GM13976 (cell line): ENCODE measurements at regions not wholly inside any gene's neighbourhood (a gene's known extent, or its start where the extent isn't known, plus 50 kb on each side); places are given as distances from the start of the nearest gene placed in this dataset.

ENCODE experiments used
- DNase-seq: peaks from one replicate; pipeline ENCODE4 v3.0.0; 2012; ENCODE audit warnings: low spot score
- CTCF ChIP-seq: IDR thresholded peaks from 2 replicates; pipeline ENCODE4 v1.5.1; 2012; ENCODE audit warnings: borderline replicate concordance, mild to moderate bottlenecking; ENCODE audit not compliant: insufficient read depth; ENCODE audit errors: extremely low read depth, missing control alignments, control extremely low read depth
- in situ Hi-C: fragments of 300-500 bp; cut with MboI; formaldehyde crosslinking; loops from one replicate; pipeline ENCODE4 v1.12.0; 2022; ENCODE audit warnings: low sequenced_read_pairs, mixed read lengths, inconsistent platforms; ENCODE audit not compliant: unreplicated experiment

DNA sequence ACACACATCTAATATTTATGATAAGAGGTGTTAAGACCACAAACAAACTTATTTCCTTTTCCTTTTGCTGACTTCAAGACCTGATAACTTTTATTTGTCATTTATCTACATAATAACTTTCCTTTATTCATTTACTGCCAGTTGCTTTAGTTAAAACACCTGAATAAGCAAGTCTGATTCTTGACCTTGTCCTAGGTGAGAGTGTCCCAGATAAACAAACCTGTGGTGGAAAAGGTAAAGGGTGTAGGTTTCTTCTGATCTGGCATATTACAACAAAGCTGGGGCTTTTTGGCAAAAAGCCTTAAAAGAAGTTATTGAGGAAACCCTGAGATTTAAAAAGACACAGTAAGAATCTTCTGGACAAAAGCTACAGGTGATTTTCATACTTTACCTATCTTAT, 191.5 kb downstream of the ZBBX start:
- no peak for DNase-seq
- no peak for TF ChIP-seq CTCF
- in situ Hi-C loops, result no loop called here

DNA sequence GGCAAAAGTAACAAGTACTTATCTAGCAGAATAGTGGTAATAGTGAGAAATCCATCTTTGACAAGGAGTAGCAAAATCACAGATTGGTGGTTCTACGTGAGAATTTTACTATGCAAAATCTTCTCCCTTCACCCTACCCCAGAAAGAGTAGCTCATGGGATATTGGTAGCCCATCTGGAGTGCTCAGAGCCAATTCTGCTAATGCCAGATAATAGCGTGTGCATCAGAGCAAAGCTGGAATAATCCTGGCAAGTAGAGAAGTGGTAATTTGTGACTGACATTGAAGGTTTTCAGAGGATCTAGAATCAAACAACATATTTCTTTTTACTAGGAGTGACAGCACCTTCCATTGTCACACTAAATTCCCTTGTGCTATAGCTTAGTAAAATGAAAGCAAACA, 192.9 kb downstream of the ZBBX start:
- DNase-seq, result no peak
- no peak for TF ChIP-seq CTCF
- in situ Hi-C loops, result no loop called here

DNA sequence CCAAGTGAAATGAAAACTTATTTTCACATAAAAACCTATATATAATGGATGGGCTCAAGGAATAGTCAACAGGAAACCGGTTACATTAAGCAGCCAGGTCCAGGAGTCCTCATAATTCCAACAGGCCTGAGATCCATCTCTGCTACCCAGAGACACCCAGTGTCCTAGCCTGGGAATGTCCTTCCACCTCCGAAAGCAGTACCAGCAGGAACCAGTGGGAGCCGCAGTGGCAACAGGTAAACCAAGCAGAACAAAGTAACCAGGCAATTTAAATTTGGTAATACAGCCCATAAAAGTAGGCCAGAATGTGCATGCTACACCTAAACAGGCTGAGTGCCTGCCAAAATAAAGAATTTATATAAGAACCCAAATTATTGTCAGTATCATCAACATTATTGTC, 195.6 kb downstream of the ZBBX start:
- no peak for TF ChIP-seq CTCF
- in situ Hi-C loops, result no loop called here
- no peak for DNase-seq

DNA sequence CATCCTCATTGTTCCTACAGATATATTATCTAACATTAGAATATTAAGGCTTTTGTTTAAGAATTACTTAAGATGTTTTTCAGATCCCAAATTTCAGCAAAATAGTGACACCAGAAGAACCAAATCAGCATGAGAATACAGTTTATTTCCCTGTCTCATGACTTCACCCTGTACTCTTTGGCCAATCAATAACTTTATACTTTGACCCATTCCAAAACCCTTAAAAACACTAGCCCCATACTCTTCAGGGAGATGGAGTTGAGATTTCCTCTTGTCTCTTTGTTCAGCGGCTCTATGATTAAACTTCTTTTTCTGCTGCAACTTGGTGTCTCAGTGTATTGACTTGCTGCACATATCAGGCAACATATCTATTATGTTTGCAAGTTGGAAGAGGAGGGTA, 207.7 kb downstream of the ZBBX start:
- no peak for TF ChIP-seq CTCF
- in situ Hi-C loops, result no loop called here
- DNase-seq, result no peak

DNA sequence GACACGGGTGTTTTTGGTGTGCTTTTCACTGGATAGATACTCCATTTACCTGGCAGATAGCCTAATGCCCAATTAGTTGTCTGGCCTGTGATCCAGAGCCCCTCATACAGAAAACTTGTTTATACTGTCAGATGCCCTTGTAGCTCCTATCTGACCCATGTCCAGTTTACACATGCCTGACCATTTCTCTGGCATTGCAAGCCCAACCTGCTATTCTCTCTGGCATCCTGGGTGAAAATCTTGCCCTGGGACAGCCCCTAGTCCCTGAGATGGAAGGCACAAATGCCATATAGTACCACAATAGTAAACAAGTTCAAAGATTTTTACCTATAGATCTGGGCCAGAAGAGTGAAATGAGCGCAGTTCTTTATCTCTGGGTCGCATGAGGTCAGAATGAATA, 212.6 kb downstream of the ZBBX start:
- in situ Hi-C loops, result no loop called here
- TF ChIP-seq CTCF, result no peak
- no peak for DNase-seq

GRCh38 chr3:167166594-167167253, 213.4 kb downstream of the ZBBX start:
- in situ Hi-C loops, result no loop called here
- no peak for TF ChIP-seq CTCF
- no peak for DNase-seq
